HFFc6 (cell line): ENCODE measurements at regions not wholly inside any gene's neighbourhood (a gene's known extent, or its start where the extent isn't known, plus 50 kb on each side); places are given as distances from the start of the nearest gene placed in this dataset.

Source experiments
- DNase-seq: peaks from one replicate; pipeline ENCODE4 v3.0.0-alpha.2; 2018
- H3K27ac Mint-ChIP-seq: 2 replicates; pipeline ENCODE4 v1.8.0; 2020; ENCODE audit warnings: mild to moderate bottlenecking, mixed read lengths
- H3K27me3 Mint-ChIP-seq: 2 replicates; pipeline ENCODE4 v1.8.0; 2021; ENCODE audit warnings: mild to moderate bottlenecking, moderate library complexity, mixed read lengths; ENCODE audit not compliant: insufficient read depth
- H3K36me3 Mint-ChIP-seq: 2 replicates; pipeline ENCODE4 v1.8.0; 2021; ENCODE audit warnings: low read depth, mixed read lengths
- H3K4me1 Mint-ChIP-seq: 2 replicates; pipeline ENCODE4 v1.8.0; 2020; ENCODE audit warnings: low read depth, mixed read lengths
- H3K4me3 Mint-ChIP-seq: 2 replicates; pipeline ENCODE4 v1.8.0; 2020; ENCODE audit warnings: mild to moderate bottlenecking, moderate library complexity, mixed read lengths
- H3K9me3 Mint-ChIP-seq: 2 replicates; pipeline ENCODE4 v1.8.0; 2020; ENCODE audit warnings: mild to moderate bottlenecking, mixed read lengths
- TF ChIP-seq, protein P1 (sequence below): fragments of 200-600 bp; sonication (generic); IDR thresholded peaks from 2 replicates; pipeline ENCODE4 v1.5.0; 2021; ENCODE audit warnings: antibody characterized with exemption, mild to moderate bottlenecking

DNA sequence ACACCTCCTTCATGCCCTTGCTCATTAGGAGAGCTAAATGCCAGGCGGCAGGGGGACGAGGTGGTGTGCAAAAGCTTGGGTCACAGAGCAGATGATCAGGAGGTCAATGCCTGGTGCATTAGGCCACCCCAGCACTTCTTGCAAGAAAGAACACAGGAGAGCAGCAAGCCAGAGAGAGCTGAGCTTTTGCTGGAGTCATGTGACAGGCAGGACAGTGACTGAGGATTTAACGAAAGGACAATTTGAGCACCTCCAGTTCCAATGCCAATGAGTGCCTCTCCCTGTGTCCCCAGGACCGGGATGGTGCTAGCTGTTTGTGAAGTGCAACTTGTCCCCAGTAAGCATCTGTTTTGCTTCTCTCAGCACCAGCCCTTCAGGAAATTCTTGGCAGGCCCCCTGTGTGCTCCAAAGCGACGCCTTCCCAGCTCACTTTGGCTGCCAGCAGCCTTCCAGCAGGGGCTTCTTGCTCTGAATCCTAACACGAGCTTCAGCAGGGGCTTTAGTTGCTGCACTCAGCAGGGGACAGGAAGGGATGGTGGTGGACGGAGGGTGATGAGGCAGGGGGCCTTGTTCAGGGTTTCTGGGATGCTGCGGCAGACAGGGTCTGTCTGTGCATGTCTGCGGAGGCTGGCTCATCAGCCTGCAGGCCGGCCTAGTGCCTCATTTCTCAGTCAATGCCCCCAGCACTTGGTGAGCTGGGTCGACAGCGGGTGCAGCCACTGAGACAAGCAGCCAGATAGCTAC is 368.1 kb downstream of the RPS24 start:
- no peak overlapping the region for H3K4me3 Mint-ChIP-seq
- peaks cover 49% of the 10 kb centered on the region for H3K27me3 Mint-ChIP-seq
- no peak for DNase-seq
- H3K36me3 Mint-ChIP-seq, result no peaks in the 10 kb centered on the region
- TF ChIP-seq, protein P1, sequence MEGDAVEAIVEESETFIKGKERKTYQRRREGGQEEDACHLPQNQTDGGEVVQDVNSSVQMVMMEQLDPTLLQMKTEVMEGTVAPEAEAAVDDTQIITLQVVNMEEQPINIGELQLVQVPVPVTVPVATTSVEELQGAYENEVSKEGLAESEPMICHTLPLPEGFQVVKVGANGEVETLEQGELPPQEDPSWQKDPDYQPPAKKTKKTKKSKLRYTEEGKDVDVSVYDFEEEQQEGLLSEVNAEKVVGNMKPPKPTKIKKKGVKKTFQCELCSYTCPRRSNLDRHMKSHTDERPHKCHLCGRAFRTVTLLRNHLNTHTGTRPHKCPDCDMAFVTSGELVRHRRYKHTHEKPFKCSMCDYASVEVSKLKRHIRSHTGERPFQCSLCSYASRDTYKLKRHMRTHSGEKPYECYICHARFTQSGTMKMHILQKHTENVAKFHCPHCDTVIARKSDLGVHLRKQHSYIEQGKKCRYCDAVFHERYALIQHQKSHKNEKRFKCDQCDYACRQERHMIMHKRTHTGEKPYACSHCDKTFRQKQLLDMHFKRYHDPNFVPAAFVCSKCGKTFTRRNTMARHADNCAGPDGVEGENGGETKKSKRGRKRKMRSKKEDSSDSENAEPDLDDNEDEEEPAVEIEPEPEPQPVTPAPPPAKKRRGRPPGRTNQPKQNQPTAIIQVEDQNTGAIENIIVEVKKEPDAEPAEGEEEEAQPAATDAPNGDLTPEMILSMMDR, result no peak
- H3K4me1 Mint-ChIP-seq, result peaks cover 15% of the 10 kb centered on the region
- H3K9me3 Mint-ChIP-seq, result no peaks in the 10 kb centered on the region
- no peak overlapping the region for H3K27ac Mint-ChIP-seq

DNA sequence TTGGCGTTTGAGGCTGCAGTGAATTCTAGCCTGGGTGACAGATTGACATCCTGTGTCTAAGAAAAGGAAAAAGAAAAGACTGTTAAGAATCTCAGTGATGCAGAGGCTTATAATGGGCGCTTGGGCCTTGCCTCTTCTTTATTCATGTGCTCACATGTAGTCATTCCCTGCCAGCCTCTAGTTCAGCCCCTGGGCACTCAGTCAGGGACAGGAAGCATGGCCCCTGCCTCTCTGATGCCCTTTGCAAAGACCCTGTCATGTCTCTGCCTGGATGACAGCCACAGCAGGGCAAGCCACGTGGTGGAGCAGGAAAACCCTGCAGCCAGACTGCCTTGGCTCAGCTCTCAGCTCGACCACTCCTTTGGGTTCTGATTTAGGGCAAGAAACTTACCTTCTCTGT is 368.9 kb downstream of the RPS24 start:
- H3K27ac Mint-ChIP-seq, result no peak overlapping the region
- H3K27me3 Mint-ChIP-seq, result peaks cover 46% of the 10 kb centered on the region
- TF ChIP-seq, protein P1, result no peak
- DNase-seq, result no peak
- H3K36me3 Mint-ChIP-seq, result no peaks in the 10 kb centered on the region
- H3K4me3 Mint-ChIP-seq, result no peak overlapping the region
- peaks cover 19% of the 10 kb centered on the region for H3K4me1 Mint-ChIP-seq
- H3K9me3 Mint-ChIP-seq, result no peaks in the 10 kb centered on the region

- TF ChIP-seq, protein P1, result no peak
- no peak for DNase-seq
- Mint-ChIP-seq H3K4me1 (peaks cover 19% of the 10 kb centered on the region), H3K27ac (no peak overlapping the region), H3K36me3 (no peaks in the 10 kb centered on the region), H3K9me3 (no peaks in the 10 kb centered on the region), H3K4me3 (no peak overlapping the region), H3K27me3 (peaks cover 38% of the 10 kb centered on the region)
Measured at GRCh38 chr10:78403781-78404180, 370.1 kb downstream of the RPS24 start.

- TF ChIP-seq, protein P1, result no peak
- Mint-ChIP-seq H3K9me3 (no peaks in the 10 kb centered on the region), H3K4me1 (peaks cover 19% of the 10 kb centered on the region), H3K36me3 (no peaks in the 10 kb centered on the region), H3K27ac (no peak overlapping the region), H3K27me3 (peaks cover 35% of the 10 kb centered on the region), H3K4me3 (no peak overlapping the region)
- DNase-seq, result no peak
Measured at GRCh38 chr10:78404296-78404695, 370.6 kb downstream of the RPS24 start.

DNA sequence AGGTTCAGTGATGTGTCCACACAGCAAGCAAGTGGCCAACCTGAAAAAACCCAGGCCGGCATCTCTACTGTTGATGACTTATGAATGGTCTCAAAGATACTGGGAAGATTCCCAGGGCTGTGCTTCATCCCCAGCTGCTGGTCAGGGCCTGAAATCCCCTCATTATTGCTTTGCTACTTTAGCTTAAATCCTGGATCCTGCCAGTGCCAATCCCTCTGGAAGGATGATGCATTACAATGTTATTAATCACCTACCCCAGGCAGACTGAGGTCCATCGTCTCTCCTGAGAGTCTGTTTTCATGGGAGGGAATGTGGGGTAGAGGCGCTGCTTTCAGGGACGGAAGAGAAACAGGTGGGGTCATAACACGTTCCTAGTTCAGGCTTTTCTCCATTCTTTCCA is 371.6 kb downstream of the RPS24 start:
- no peak overlapping the region for H3K27ac Mint-ChIP-seq
- TF ChIP-seq, protein P1, result no peak
- H3K9me3 Mint-ChIP-seq, result no peaks in the 10 kb centered on the region
- H3K4me3 Mint-ChIP-seq, result no peak overlapping the region
- peaks cover 37% of the 10 kb centered on the region for H3K27me3 Mint-ChIP-seq
- H3K36me3 Mint-ChIP-seq, result no peaks in the 10 kb centered on the region
- peak; percentile 19 for DNase-seq
- peaks cover 19% of the 10 kb centered on the region for H3K4me1 Mint-ChIP-seq
